Left ventricle myocardium inferior (tissue), 1 donor: ENCODE measurements at regions not wholly inside any gene's neighbourhood (a gene's known extent, or its start where the extent isn't known, plus 50 kb on each side); places are given as distances from the start of the nearest gene placed in this dataset.

Experiments
- DNase-seq: peaks from one replicate; pipeline ENCODE4 v3.0.0-alpha.2; 2020
- H3K27ac ChIP-seq: fragments of 200-600 bp; replicated peaks from 2 replicates; pipeline ENCODE4 v1.8.0; 2021
- H3K27me3 ChIP-seq: fragments of 200-600 bp; 2 replicates; pipeline ENCODE4 v1.8.0; 2021; ENCODE audit warnings: low read depth
- H3K36me3 ChIP-seq: fragments of 200-600 bp; 2 replicates; pipeline ENCODE4 v1.8.0; 2021
- H3K4me1 ChIP-seq: fragments of 200-600 bp; 2 replicates; pipeline ENCODE4 v1.8.0; 2021
- H3K4me3 ChIP-seq: fragments of 200-600 bp; 2 replicates; pipeline ENCODE4 v1.8.0; 2021; ENCODE audit warnings: mild to moderate bottlenecking, moderate library complexity
- H3K9me3 ChIP-seq: fragments of 200-600 bp; replicated peaks from 2 replicates; pipeline ENCODE4 v1.8.0; 2021
- intact Hi-C: fragments of 100-400 bp; cut with micrococcal nuclease; formaldehyde crosslinking; loops from one replicate; pipeline ENCODE4 v1.11.0; 2022
- TF ChIP-seq, protein P1 (sequence below): fragments of 200-600 bp; IDR thresholded peaks from 2 replicates; pipeline ENCODE4 v1.8.0; 2021; ENCODE audit warnings: antibody characterized with exemption, mild to moderate bottlenecking, borderline replicate concordance
- donor health status: DM: no; HTN: yes; CAD: no; lungs with severe emphysema.

GRCh38 chrX:101732870-101733269, 73.2 kb upstream of the ARMCX2 start:
- DNase-seq: no peak
- Histone ChIP-seq H3K36me3 (no peaks in the 10 kb centered on the region), H3K27ac (no peak overlapping the region), H3K4me3 (no peak overlapping the region), H3K27me3 (no peaks in the 10 kb centered on the region), H3K4me1 (no peaks in the 10 kb centered on the region), H3K9me3 (no peaks in the 10 kb centered on the region)
- TF ChIP-seq, protein P1, sequence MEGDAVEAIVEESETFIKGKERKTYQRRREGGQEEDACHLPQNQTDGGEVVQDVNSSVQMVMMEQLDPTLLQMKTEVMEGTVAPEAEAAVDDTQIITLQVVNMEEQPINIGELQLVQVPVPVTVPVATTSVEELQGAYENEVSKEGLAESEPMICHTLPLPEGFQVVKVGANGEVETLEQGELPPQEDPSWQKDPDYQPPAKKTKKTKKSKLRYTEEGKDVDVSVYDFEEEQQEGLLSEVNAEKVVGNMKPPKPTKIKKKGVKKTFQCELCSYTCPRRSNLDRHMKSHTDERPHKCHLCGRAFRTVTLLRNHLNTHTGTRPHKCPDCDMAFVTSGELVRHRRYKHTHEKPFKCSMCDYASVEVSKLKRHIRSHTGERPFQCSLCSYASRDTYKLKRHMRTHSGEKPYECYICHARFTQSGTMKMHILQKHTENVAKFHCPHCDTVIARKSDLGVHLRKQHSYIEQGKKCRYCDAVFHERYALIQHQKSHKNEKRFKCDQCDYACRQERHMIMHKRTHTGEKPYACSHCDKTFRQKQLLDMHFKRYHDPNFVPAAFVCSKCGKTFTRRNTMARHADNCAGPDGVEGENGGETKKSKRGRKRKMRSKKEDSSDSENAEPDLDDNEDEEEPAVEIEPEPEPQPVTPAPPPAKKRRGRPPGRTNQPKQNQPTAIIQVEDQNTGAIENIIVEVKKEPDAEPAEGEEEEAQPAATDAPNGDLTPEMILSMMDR: no peak
- intact Hi-C loops: no loop called here

DNA sequence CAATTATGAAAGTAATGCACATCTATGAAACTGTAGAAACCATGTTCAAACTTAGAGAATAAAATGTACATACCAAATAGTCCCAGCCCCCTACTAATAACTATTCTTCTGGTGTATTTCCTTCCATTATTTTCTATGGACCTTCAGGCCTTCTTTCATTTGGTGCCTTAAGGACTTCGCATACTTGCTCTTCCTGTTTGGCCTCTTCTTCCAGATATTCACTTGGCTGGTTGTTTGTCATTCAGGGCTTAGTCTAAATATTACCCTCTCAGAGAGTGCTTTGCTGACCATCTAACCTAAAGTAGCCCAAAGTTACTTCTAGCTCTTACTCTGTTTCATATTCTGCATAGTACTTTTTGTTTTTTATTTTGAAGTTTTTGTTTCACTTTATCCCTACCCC, 70.3 kb upstream of the ARMCX2 start:
- Histone ChIP-seq H3K27me3 (no peaks in the 10 kb centered on the region), H3K27ac (no peak overlapping the region), H3K9me3 (no peaks in the 10 kb centered on the region), H3K4me1 (no peaks in the 10 kb centered on the region), H3K4me3 (no peak overlapping the region), H3K36me3 (no peaks in the 10 kb centered on the region)
- intact Hi-C loops: no loop called here
- no peak for DNase-seq
- TF ChIP-seq, protein P1: no peak
